Prostate gland (tissue), 2 donors: ENCODE measurements at regions not wholly inside any gene's neighbourhood (a gene's known extent, or its start where the extent isn't known, plus 50 kb on each side); places are given as distances from the start of the nearest gene placed in this dataset.

Source experiments
- DNase-seq: peaks from one replicate; pipeline ENCODE4 v3.0.0-alpha.2; 2019; ENCODE audit warnings: low spot score
- H3K27ac ChIP-seq, 2 donors: fragments of 200-600 bp; sonication (generic); 2 replicates each; pipeline ENCODE4 v1.5.1; 2017 to 2019
- H3K27me3 ChIP-seq: fragments of 200-600 bp; sonication (generic); replicated peaks from 2 replicates; pipeline ENCODE4 v1.5.1; 2019; ENCODE audit not compliant: insufficient read depth
- H3K36me3 ChIP-seq, 2 donors: fragments of 200-600 bp; sonication (generic); 1 replicate in 1 of 2; 2 replicates in 1 of 2; pipeline versions ENCODE4 v1.5.1 to v1.8.1; 2017 to 2019
- H3K4me1 ChIP-seq: fragments of 200-600 bp; sonication (generic); replicated peaks from 2 replicates; pipeline ENCODE4 v1.5.1; 2019
- H3K4me3 ChIP-seq, 2 donors: fragments of 200-600 bp; sonication (generic); 2 replicates each; pipeline ENCODE4 v1.5.1; 2017 to 2019
- H3K9me3 ChIP-seq: fragments of 200-600 bp; sonication (generic); 2 replicates; pipeline ENCODE4 v1.5.1; 2017
- POLR2A ChIP-seq: fragments of 450-650 bp; IDR thresholded peaks from one replicate; pipeline ENCODE4 v1.6.1; 2016; ENCODE audit warnings: antibody characterized with exemption, mild to moderate bottlenecking
- POLR2AphosphoS5 ChIP-seq: sonication (generic); formaldehyde crosslinking; IDR thresholded peaks from one replicate; pipeline ENCODE4 v1.6.1; 2017; ENCODE audit warnings: antibody characterized with exemption
- WGBS: methylation state at CpG from one replicate; pipeline ENCODE4 v1.1.5; 2018; 5-methylcytosine and 5-hydroxymethylcytosine counted together
- intact Hi-C: fragments of 100-400 bp; cut with DNase I; formaldehyde crosslinking; loops from one replicate; pipeline ENCODE4 v1.14.2; 2022
- TF ChIP-seq, protein P1 (sequence below), 4 experiments: fragments of 200-600 bp in 2 of 4; fragments of 450-650 bp in 2 of 4; sonication (generic) in 2 of 4; IDR thresholded peaks; 1 replicate in 3 of 4; 2 replicates in 1 of 4; pipeline ENCODE4 v1.5.1; 2016 to 2019; ENCODE audit warnings: antibody characterized with exemption in 4 of 4, mild to moderate bottlenecking in 2 of 4, moderate library complexity in 2 of 4

DNA sequence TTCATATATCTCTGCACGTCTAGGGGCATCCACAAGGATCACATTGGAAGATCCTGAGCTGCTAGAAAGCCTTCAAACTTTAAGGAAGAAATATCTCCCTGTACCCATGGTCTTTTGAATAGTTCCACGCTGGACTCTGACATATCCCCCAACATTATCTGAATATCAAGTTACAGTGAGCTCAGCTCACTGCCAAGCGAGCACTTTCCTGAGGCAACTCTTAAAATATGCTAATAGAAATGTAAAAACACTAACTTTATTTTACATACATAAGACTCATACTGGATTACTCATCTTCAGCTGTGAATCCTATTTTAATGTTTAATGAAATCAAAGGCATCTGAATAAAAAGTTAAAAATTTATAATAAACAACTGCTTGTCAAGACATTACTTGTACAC is 420.2 kb upstream of the CCDC54 start:
- no peak for DNase-seq
- Histone ChIP-seq H3K9me3 (no peaks in the 10 kb centered on the region), H3K4me1 (no peaks in the 10 kb centered on the region), H3K27ac (no peak overlapping the region), H3K4me3 (no peak overlapping the region), H3K36me3 (no peaks in the 10 kb centered on the region), H3K27me3 (no peaks in the 10 kb centered on the region)
- WGBS, result 63% methylated on average over 3 of the region's 3 CpGs
- TF ChIP-seq POLR2AphosphoS5 (no peak), POLR2A (no peak)
- TF ChIP-seq, protein P1, sequence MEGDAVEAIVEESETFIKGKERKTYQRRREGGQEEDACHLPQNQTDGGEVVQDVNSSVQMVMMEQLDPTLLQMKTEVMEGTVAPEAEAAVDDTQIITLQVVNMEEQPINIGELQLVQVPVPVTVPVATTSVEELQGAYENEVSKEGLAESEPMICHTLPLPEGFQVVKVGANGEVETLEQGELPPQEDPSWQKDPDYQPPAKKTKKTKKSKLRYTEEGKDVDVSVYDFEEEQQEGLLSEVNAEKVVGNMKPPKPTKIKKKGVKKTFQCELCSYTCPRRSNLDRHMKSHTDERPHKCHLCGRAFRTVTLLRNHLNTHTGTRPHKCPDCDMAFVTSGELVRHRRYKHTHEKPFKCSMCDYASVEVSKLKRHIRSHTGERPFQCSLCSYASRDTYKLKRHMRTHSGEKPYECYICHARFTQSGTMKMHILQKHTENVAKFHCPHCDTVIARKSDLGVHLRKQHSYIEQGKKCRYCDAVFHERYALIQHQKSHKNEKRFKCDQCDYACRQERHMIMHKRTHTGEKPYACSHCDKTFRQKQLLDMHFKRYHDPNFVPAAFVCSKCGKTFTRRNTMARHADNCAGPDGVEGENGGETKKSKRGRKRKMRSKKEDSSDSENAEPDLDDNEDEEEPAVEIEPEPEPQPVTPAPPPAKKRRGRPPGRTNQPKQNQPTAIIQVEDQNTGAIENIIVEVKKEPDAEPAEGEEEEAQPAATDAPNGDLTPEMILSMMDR (IDR thresholded peaks at IDR 0.05), result no peak
- intact Hi-C loops, result no loop called here

DNA sequence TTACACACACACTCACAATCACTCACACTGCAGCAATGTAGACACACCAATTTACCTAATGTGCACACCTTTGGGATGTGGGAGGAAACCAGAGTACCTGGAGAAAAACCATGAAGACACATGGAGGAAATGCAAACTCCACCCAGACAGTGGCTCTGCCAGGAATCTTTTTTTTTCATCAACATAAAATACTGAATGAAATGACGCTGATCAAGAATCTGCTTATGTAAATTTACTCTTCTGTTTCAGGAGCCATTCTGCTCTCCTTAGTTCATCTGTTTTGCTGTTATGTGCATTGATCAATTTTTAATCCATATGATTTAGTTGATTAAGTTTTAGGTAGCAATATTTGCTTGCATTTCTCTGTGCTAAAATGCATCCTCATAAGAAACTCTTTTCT is 414.2 kb upstream of the CCDC54 start:
- Histone ChIP-seq H3K4me3 (no peak overlapping the region), H3K27me3 (no peaks in the 10 kb centered on the region), H3K27ac (no peak overlapping the region), H3K36me3 (no peaks in the 10 kb centered on the region), H3K9me3 (no peaks in the 10 kb centered on the region), H3K4me1 (peaks cover 6% of the 10 kb centered on the region)
- no peak for DNase-seq
- intact Hi-C loops, result no loop called here
- WGBS, result 10% methylated on average over 1 of the region's 1 CpG
- TF ChIP-seq POLR2A (no peak), POLR2AphosphoS5 (no peak)
- TF ChIP-seq, protein P1 (IDR thresholded peaks at IDR 0.05), result no peak

DNA sequence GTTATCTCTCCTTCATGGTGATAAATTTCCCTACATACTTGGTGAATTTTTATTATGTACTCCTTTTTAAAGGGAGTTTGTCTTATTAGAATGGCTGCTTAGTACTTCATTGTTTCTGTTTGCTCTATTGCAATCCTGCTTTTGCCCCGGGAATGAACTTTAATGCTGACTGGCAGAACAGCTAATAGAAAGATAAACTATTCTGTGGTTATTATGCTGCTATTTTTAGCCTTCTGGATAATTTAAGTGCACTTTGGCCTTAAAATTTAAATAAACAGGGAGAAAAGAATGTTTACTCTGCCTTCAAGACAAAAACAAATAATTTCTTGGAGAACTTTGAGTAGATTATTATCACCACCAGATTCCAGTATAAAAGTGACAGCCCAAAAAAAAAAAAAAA is 413.8 kb upstream of the CCDC54 start:
- Histone ChIP-seq H3K27ac (no peak overlapping the region), H3K36me3 (no peaks in the 10 kb centered on the region), H3K4me1 (peaks cover 6% of the 10 kb centered on the region), H3K4me3 (no peak overlapping the region), H3K9me3 (no peaks in the 10 kb centered on the region), H3K27me3 (no peaks in the 10 kb centered on the region)
- DNase-seq, result no peak
- TF ChIP-seq, protein P1 (IDR thresholded peaks at IDR 0.05), result no peak
- TF ChIP-seq POLR2A, result no peak
- no peak for TF ChIP-seq POLR2AphosphoS5
- intact Hi-C loops, result no loop called here
- 4% methylated on average over 1 of the region's 1 CpG for WGBS

DNA sequence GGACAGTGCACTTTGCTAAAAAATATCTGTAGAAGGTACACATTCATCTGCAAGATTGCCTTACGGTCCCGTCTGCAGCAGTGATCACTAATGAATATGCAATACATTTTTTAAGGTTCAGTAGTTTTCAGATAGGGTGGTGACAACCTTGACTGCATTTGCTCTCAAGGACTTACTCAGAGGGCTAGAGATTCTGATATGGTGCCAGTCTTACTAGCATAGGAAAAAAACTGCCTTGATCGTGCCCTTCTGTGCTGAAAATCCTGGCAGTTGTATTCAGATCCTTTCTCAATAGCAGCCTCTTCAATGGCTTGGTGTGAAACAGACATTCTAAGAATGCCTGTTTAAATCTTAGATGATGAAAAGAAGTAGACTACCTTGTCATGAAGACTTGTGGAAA is 411.9 kb upstream of the CCDC54 start:
- Histone ChIP-seq H3K36me3 (no peaks in the 10 kb centered on the region), H3K4me3 (no peak overlapping the region), H3K4me1 (peaks cover 6% of the 10 kb centered on the region), H3K9me3 (no peaks in the 10 kb centered on the region), H3K27me3 (no peaks in the 10 kb centered on the region), H3K27ac (no peak overlapping the region)
- intact Hi-C loops, result no loop called here
- no peak for TF ChIP-seq POLR2AphosphoS5
- TF ChIP-seq, protein P1 (IDR thresholded peaks at IDR 0.05), result no peak
- TF ChIP-seq POLR2A, result no peak
- no peak for DNase-seq
- WGBS, result 70% methylated on average over 3 of the region's 3 CpGs

DNA sequence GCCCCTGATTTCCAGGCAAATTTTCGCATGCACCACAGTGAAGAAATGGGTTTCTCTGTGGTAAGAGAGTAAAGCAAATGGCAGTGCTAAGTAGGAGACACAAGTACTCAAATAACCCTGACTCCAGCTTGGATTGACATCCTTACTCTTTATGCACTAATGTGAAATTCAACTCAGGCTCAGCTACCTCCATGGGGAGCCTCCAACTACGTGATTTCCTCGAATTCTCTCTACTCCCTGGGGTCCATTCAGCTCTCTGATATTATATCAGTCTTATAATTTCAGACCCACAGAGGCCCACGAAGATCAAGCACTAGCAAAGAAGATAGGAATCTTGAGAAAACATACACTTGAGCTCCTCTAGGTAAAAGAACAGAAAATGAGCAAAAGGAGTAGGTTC is 407.6 kb upstream of the CCDC54 start:
- H3K36me3 ChIP-seq, result no peaks in the 10 kb centered on the region
- TF ChIP-seq, protein P1 (IDR thresholded peaks at IDR 0.05), result no peak
- TF ChIP-seq POLR2A (no peak), POLR2AphosphoS5 (no peak)
- no peak for DNase-seq
- no peaks in the 10 kb centered on the region for H3K27me3 ChIP-seq
- H3K27ac ChIP-seq, result no peak overlapping the region
- 63% methylated on average over 4 of the region's 4 CpGs for WGBS
- no peak overlapping the region for H3K4me3 ChIP-seq
- intact Hi-C loops, result no loop called here
- no peaks in the 10 kb centered on the region for H3K4me1 ChIP-seq
- H3K9me3 ChIP-seq, result no peaks in the 10 kb centered on the region
